GM18499 (cell line): ENCODE measurements at regions not wholly inside any gene's neighbourhood (a gene's known extent, or its start where the extent isn't known, plus 50 kb on each side); places are given as distances from the start of the nearest gene placed in this dataset.
A peak's percentile ranks its signal among the peaks of the same experiment; 100 is the strongest.

Source experiments
- ATAC-seq: cut with Tn5 transposase; IDR thresholded peaks from one replicate; pipeline ENCODE4 v1.9.1; 2021; ENCODE audit warnings: moderate number of reproducible peaks; ENCODE audit not compliant: insufficient read depth, unreplicated experiment

DNA sequence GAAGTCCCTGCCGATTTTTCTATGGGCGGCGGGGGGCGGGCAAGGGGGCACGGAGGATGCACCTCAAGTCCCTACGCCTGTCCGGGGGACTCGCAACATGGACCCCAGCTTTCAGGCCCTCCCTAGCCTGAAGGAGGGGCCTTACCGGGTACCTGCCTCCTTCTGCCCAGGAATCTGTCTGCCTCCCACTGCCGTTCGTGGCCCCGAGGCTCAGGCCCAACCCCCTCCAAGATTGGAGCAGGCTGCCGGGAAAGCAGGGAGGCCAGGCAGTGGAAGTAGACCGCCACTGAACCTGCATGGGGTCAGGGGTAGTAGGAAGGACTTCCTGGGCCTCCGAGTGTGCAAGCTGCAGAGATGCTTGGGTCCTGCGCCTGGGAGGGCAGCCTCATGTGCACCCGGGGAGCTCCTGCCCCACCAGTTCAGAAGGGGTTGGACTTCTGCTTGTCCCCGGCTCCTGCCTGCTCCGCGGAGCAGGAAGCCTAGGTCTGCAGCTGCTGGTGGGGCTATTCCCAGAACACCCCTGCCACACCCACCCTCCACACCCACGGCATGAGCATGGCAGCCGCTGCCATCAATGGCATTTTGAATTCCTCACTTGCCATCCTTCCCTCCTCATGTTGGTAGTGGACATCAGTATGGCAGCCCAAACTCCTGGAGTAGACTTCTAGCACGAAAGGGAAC, 1312.7 kb upstream of the ACO1 start:
- no peak for ATAC-seq

DNA sequence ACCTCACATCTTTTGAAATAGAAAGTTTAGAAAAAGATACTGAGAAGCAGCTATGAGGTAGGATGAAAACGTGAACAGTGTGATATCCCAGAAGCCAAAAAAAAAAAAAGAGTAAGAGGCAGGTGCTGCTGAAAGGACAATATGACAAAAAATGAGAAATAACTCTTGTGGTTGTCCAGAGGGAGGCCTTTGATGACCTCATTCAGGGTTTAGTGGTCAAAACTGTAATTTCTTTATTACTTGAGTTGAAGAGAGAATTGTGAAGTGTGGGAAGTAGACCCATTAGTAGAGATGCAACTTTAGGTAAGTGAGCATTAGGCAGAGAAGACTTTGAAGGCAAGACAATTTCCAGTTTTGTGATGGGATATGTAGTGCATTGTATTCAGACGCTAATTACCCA, 1306.3 kb upstream of the ACO1 start:
- peak; percentile 69 for ATAC-seq

DNA sequence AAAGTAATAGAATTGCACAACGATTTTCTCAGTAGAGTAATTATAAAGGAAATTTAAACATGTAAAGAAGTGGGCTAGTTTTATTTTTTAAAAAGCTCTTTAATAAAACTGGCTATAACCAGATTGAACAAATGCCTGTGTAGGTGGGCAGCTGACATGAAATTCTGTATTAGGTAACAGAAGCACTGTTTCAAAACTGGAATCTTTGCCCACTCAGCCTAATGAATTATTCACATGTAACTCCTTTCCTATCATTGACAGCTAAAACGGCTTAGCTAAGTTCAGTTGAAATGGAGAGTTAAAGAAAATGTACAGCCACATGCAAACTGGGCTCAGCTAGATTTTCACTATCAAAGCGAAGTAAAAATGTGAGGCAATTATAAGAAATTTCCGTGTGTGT, 1300.1 kb upstream of the ACO1 start:
- ATAC-seq: no peak

DNA sequence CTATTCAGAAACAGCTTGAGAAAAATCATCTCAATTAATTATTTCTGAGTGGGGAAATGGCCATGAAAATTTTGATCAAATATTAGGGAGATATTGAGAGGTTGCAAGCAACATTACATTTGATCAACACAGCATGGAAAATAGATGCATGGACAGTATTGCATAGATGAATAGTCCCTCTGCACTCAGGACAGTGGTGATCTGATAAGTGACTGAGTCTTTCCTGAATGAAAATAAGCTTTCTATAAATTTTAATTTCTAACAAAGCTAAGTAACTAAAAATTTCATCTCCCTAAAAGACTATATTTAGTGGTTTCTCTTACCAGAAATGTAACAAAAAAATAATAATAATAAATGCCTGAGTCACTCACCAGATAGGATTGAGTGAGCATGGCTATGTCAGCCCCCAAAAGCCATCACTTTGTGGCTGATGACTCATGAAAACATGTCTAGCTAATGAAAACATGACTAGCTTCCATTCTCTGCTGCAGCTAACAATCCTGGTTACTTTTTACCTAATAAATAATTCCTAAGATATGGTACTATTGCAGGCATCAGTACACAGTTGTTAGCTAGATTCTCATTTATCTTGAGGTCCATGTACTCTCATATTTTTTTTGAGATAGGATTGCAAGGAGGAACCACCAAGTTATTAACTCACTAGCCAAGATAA, 1294.8 kb upstream of the ACO1 start:
- no peak for ATAC-seq

DNA sequence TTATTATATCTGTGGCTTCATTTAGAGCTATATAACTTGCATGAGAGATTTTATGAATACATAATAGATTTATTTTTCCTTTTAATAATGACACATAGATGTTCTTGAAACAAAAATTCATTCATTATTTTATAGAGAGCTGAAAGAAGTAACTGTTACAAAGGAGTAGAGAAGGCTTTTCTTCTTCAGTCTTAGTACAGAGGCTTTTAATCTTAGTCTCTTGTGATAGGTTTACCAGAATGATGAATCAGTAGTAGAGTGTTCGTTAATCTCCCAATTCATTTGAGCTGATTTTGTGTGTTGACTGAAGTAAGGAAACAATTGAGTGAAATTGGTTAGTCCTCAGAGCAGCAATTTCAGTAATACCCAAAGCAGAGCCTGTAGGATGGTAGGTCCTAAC, 1284.1 kb upstream of the ACO1 start:
- no peak for ATAC-seq

DNA sequence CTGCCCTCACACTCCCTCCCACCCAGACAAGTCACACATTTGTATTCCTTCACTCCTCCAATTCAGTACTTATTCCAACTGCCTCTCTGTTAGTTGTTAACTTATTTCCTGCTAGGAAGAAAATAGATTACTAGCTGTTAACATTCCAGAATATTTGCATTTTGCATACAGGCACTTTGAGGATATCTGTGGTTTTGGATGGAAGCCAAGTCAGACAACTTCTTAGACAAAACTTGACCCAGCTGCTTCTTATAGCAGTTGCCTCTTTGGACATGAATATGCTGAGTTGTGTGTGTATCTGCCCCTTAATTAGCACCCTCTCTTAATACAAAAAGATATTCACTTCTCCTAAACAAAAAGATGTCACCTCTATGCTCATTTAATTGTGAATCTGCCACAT, 1280.6 kb upstream of the ACO1 start:
- no peak for ATAC-seq

DNA sequence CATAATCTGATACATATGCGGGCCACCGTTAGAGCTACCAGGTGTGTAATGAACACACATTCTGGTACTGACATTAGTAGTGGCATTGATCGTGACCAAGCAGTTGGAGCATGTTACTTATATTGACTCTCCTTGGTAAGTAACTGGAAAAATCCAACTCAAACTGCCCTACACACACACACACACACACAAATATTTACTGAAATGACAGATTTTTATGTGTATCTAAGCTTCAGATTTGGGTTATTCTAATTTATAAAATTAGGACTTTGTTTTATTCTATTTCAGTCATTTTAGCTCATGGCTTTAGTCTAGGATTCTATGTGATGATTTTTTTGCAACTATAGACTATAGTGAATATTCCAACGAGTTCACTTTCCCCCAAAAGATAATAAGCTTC, 1280.2 kb upstream of the ACO1 start:
- ATAC-seq: no peak

DNA sequence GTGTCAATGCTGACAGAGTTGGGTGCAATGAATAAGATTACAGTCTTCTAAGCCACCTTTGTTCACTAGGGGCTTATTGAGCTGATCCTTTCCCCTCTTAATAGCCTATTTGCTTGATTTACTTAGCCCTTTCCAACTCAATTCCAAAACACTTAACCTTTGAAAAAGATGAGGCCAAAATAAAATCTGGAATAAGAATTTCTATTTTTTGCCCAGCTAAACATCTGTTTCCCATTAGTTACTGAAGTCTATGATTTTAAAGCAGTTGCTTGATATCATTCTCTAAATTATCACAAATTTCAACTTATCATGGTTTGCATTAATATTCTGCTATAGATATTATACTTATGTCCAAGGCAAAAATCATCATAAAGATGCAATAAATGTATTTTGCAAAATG, 1272.0 kb upstream of the ACO1 start:
- ATAC-seq: no peak

DNA sequence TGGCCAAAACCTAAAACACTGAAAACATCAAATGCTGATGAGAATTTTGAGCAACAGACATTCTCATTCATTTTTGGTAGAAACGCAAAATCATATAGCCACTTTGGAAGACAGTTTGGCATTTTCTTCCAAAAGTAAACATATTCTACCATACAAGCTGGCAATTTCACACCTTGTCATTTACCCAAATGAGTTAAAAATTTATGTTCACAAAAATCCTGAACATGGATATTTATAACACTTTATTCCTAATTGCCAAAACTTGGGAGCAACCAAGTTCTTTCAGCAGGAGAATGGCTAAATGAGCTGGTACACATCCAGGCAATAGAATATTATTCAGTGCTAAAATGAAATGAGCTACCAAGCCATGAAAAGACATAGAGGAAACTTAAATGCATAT, 1270.1 kb upstream of the ACO1 start:
- ATAC-seq: no peak

DNA sequence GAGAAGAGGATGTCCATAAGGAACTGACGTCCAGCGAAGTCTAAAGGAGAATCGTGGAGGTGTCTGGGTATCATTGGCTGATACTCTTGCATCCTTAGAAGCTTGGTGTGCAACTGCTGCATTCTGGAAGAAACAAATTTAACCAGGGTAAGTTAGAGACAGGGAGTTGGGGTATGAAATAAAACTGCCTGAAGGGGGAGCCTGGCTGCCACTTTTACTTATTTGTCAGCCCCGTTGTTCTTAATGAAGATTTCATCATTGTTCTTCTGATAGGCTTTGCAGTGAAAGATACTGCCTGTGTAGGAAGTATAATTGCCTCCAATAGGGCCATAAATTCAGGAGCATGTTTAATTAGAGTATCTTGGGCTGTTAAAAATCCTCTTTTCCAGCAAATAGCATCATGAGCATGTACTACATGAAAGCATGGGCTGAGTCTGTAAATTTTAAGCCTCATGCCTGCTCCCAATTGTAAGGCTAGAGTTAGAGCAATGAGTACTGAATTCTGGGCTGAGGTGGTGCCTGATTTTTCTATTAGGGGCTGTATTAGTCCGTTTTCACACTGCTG, 1264.5 kb upstream of the ACO1 start:
- ATAC-seq: peak; percentile 90

DNA sequence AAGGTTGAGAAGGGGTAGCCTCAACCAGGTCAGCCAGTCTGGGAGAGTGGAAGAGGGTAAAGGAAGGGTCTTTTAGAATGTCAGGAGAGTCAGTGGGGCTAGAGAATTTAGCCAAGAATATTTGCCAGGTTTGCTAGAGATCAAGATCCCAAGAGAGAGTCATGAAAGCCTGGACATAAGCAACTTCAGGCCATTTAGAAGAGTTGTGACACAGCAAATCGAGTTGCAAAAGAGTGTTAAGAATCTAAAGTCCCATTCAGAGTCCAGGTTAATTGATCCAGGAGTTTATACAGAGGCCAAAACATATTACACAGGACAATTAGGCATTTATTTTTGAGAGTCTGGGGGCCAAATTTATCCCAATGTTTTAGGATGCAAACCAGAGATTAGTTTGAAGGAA, 1260.1 kb upstream of the ACO1 start:
- no peak for ATAC-seq

DNA sequence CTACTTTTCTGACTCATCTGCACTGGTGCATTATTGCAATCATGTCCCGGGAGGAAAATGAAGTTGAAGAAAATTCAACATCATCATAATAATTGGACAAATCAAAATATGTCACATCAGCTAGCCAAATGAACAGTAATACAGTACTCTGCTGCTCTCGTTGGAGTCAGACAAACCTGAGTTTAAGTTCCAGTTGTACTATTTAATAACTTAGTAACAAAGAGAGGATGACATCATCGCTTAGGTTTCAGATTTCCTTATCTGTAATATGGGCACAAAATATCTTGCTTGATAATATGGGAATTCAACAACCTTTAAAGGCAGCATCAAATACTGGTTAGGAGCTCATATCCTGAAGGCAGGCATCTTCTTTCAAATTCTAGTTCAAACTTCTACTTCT, 1248.9 kb upstream of the ACO1 start:
- no peak for ATAC-seq

DNA sequence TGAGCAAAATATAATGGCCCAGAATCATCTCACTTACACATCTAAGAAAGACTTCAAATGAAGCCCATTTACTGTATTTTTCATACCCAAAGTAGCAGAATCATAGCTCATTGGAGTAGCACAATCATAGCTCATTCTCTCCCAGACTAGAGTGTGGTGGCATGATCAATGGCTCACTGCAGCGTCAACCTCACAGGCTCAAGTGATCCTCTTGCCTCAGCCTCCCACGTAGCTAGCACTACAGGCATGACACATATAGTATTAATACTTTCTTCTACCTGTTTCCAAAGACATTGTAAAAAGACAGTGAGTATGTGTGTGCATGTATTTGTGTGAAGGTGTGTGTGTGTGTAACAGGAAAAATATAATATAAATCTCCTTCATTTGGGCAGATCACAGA, 1247.9 kb upstream of the ACO1 start:
- no peak for ATAC-seq

DNA sequence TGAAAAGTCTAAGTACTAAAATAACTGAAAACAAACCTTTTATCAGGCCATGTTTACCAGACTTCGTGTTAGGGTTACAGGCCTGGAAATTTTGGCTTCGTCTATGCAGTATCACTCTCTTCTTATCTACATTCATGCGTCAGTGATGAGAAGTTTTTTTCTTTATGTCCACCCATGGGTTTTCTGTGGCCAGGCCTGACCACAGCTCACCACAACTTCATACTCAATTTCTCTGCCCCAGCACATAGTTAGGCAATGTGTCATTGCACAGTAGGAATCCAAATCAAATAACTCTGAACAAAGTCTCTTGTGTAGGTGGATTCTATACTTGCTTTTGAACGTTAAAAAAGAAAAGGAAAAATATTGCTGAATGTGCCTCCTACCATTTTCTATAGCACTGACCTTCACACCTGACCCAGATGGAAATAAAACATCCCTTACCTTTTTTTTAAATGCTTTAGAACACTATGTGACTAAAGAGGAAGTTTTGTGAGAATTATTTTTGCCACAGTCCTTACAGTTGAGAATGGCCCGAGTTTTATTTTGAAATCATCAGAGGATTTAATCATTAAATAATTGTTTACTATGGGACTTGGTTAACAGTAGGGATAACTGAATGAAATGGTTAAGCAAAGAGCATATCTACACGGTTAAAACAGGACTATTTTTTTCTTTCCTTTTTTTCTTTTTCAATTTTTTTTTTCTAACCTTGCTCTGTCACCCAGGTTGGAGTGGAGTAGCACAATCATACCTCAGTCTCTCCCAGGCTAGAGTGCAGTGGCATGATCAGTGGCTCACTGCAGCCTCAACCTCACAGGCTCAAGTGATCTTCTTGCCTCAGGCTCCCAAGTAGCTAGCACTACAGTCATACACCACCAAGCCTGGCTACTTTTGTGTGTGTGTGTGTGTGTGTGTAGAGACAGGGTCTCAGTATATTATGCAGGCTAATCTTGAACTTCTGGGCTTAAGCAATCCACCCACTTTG, 1247.0 kb upstream of the ACO1 start:
- ATAC-seq: no peak

DNA sequence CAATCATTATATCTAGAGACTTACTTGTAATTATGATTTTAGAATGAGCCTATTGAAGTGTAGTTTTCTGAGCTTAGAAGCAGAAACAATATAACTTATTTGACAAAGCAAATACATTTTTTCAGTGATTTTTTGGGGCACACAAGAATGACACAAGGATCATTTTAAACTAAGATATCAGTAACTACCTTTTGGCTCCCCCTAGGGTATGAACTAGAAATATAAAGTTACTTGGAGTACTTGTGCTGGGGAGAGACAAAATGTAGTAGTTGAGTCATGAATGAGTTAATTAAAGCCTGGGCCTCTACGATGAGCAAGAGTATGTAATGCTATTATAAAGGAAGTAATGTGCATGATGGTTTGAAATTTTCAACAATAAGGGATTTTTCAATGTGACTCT, 1244.1 kb upstream of the ACO1 start:
- ATAC-seq: no peak

DNA sequence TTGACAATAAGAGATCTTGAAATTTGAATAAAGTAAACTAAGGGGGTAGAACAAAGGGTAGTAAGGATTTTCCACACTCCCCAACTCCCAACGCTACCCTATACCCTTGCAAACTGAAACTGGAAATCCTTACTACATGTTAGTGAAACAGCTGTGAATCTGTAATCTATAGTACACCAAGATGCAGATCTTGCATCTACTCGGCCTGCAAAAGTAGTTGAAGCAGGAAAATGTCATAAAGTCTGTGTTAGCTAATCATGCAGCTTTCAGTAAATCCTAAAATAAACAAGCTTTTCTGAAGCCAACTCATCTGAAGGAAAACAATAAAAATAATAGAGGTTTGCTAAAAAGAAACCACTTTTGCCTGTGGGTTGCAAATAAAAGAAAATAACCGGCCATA, 1242.0 kb upstream of the ACO1 start:
- ATAC-seq: no peak

DNA sequence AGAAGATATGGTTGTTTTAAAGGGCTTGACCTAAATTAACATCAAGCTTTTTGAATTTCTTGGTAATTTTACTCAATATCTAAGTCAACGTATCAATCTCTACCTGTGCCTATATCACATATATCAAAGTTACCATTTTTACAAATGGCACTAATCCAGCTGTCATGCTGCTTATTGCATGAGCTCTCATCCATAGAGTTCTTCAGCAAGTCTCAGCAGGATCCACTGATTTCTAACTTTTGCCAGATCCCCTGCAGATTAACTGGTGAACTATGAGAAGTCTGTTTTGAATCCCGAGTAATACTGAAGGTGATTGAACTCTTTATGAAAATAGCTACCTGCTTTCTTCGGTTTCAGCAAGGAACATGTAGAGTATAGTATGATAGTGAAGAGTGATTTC, 1239.8 kb upstream of the ACO1 start:
- no peak for ATAC-seq

DNA sequence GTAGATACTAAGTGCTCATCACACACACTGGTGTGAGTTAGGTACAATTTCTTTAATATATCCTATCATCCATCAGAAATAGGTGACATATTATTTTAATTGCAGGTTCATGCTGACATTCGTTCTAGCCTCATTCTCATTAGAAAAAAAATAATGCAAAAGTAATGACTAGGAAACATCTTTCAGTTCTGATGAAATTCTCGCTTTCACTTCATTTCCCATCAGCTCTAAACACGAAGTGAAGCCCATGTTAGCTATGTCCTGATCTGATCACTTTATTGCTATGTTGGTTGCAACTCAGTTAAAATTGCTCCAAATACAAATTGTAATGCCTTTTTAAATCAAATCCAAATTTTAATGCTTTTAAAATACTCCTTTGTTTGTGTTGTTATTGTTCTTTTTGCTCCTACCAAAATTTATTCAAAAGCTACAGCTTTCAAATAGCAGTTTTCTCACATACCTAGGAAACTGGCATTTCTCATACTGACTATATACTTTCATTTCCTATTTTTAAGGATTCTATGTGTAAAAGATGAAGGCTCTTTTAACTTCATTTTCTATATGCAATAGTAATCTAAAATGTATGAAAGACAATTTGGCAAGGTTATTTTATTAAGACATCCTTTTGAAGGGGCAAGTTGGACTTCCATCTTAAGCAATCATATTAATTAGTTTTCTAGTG, 1237.8 kb upstream of the ACO1 start:
- ATAC-seq: peak; percentile 97

DNA sequence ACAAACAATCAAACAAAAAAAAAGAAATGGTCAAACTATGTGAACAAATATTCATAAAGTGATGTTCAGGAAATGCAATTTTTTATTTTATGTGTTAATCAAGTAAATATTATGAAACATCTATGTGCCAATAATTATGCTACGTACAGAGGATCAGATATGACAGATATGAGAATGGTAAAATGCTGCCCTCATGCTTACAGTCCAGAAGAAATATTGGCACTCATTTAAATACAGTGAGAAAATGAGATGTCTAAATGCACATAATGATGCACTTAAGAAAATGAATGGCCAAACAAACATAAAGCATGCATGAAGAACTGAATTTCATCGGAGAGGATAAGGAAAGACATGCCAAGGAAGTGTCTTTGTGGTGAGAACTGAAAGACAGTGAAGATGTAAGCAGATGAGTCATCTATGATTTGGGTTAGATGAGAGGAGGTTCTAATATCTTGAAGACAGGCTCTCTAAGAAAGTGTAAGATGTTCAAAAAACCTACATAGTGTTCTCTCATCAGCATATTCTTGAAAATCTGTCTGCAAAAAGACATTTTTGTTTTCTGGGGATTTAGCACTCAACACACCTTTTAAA, 1231.1 kb upstream of the ACO1 start:
- ATAC-seq: peak; percentile 94

DNA sequence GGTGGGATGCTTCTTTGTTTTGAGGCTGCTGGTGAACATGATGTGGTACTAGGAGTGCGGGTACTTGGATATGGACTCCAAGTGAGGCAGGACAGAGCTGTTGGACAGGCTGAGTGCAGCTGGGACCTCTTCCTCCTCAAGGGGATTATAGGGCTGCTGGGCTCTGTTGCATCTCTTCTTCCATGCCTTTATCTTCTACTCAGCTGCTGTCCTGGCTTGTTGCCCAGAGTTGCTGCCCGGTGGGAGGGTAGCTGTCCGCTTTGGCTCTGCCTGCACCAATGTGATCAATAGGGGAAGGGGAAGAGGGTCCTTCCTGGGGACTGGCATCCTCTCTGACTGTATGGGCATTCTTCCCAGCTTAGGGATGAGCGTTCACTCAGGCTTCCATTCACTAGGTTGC, 1217.9 kb upstream of the ACO1 start:
- no peak for ATAC-seq
